Heart right ventricle (tissue), 16 donors: ENCODE measurements at regions not wholly inside any gene's neighbourhood (a gene's known extent, or its start where the extent isn't known, plus 50 kb on each side); places are given as distances from the start of the nearest gene placed in this dataset.

Experiments
- ATAC-seq, 8 donors: fragments of 200-7000 bp; cut with Tn5 transposase; one replicate each; pipeline ENCODE4 v1.9.1; 2020; ENCODE audit warnings: mild to moderate bottlenecking in 8 of 8, moderate library complexity in 8 of 8, moderate number of reproducible peaks in 1 of 8
- DNase-seq, 2 donors: peaks; one replicate each; pipeline ENCODE4 v3.0.0-alpha.2; 2020
- H3K27ac ChIP-seq, 10 donors: fragments of 200-600 bp; sonication (generic) in 2 of 10; one replicate each; pipeline versions ENCODE4 v1.5.0 to v1.8.0; 2020 to 2022; ENCODE audit warnings: mild to moderate bottlenecking in 3 of 10
- H3K27me3 ChIP-seq, 7 donors: fragments of 200-600 bp; one replicate each; pipeline ENCODE4 v1.8.0; 2021 to 2022; ENCODE audit warnings: mild to moderate bottlenecking in 2 of 7
- H3K36me3 ChIP-seq, 9 donors: fragments of 200-600 bp; sonication (generic) in 1 of 9; one replicate each; pipeline versions ENCODE4 v1.5.0 to v1.8.0; 2020 to 2022; ENCODE audit warnings: mild to moderate bottlenecking in 2 of 9
- H3K4me1 ChIP-seq, 9 donors: fragments of 200-600 bp; sonication (generic) in 1 of 9; one replicate each; pipeline versions ENCODE4 v1.5.0 to v1.8.0; 2020 to 2022; ENCODE audit warnings: mild to moderate bottlenecking in 4 of 9
- H3K4me3 ChIP-seq, 10 donors: fragments of 200-600 bp; sonication (generic) in 2 of 10; one replicate each; pipeline versions ENCODE4 v1.5.0 to v1.8.0; 2020 to 2022; ENCODE audit warnings: mild to moderate bottlenecking in 7 of 10, moderate library complexity in 2 of 10
- H3K9me3 ChIP-seq, 11 donors: fragments of 200-600 bp in 10 of 11; sonication (generic) in 2 of 11; one replicate each; pipeline versions ENCODE4 v1.5.0 to v1.8.0; 2013 to 2022; ENCODE audit warnings: mild to moderate bottlenecking in 2 of 11, control low read depth in 1 of 11, moderate library complexity in 1 of 11
- WGBS, 2 donors: extraction: QIAGEN DNeasy Blood & Tissue Kit; methylation state at CpG; one replicate each; pipeline ENCODE4 v1.1.7; 2013; ENCODE audit warnings: inconsistent platforms in 1 of 2; 5-methylcytosine and 5-hydroxymethylcytosine counted together
- intact Hi-C, 10 donors: fragments of 100-400 bp; cut with DNase I; formaldehyde crosslinking; loops; one replicate each; pipeline versions ENCODE4 v1.11.1 to v1.14.2; 2022
- TF ChIP-seq, protein P1 (sequence below), 9 donors: fragments of 200-600 bp; sonication (generic) in 2 of 9; IDR thresholded peaks; one replicate each; pipeline versions ENCODE4 v1.5.0 to v1.8.0; 2021 to 2022; ENCODE audit warnings: antibody characterized with exemption in 9 of 9, mild to moderate bottlenecking in 5 of 9, moderate library complexity in 1 of 9
- donor health status: Arrhythmogenic right ventricular cardiomyopathy.
- donor health status: ischemic (EF 13 %, LVEDD 7.1; RV severe dilation, severe dysfunction).
- donor health status: healthy with polysubstance abuse.
- donor health status: DM: no; HTN: yes; CAD: no.
- donor health status: DM: no; HTN: no; CAD: no.
- donor health status: ischemic (EF 25% LVEDD 6.9; RV normal size, moderate dysfunction).
- donor health status: ischemic (EF 25% LVEDD 5.7; RV mildly dilated, moderate dysfunction).
- donor health status: healthy.
- donor health status: DM: yes; HTN: yes; CAD: no.
- donor health status: Ischemic cardiomyopathy.
- donor health status: ischemic (EF 35%, LVEDD 5.7; RV mildly dilated, moderate dysfunction).
- donor health status: nonischemic (EF 11% LVEDD 7.7; RV severe dilation, severe dysfunction).
- donor health status: DM: yes; HTN: yes; CAD: no.
- donor health status: PGD.
- donor health status: ischemic (EF 29% LVEDD 5.4; RV normal size, mild dysfunction).
- donor health status: nonischemic (EF 23%, LVEDD 6.1; RV moderate dilation, normal function).

DNA sequence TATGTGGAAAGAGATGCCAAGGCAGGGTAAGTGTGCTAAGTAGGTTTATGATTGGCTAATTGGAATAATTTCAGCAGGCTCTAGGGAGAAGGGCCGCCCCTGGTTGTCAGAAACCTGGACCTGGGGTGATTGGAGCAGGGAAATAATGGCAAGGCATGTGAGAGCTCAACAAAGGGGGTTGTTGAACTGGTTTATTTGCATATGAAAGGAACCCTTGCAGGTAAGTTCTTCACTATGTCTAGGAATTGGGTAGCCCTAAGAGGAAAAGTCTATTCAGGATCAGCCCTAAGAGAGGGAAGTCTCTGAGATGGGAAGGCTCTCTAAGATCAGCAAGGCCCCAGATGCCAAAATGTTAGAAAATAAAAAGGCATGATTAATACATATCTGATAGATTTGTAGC lies 139.9 kb upstream of the PRNP start:
- H3K9me3 ChIP-seq = peaks cover 0 to 11% (median 0%) of the 10 kb centered on the region in 11 donors
- H3K27ac ChIP-seq = no peak overlapping the region
- H3K27me3 ChIP-seq = peaks cover 0 to 14% (median 4%) of the 10 kb centered on the region in 7 donors
- intact Hi-C loops = no loop called here
- 57 to 69% methylated on average over 1 of the region's 1 CpG for WGBS, 2 donors
- H3K4me3 ChIP-seq = no peak overlapping the region
- ATAC-seq = no peak
- H3K4me1 ChIP-seq = no peaks in the 10 kb centered on the region
- H3K36me3 ChIP-seq = no peaks in the 10 kb centered on the region
- DNase-seq = no peak
- TF ChIP-seq, protein P1, sequence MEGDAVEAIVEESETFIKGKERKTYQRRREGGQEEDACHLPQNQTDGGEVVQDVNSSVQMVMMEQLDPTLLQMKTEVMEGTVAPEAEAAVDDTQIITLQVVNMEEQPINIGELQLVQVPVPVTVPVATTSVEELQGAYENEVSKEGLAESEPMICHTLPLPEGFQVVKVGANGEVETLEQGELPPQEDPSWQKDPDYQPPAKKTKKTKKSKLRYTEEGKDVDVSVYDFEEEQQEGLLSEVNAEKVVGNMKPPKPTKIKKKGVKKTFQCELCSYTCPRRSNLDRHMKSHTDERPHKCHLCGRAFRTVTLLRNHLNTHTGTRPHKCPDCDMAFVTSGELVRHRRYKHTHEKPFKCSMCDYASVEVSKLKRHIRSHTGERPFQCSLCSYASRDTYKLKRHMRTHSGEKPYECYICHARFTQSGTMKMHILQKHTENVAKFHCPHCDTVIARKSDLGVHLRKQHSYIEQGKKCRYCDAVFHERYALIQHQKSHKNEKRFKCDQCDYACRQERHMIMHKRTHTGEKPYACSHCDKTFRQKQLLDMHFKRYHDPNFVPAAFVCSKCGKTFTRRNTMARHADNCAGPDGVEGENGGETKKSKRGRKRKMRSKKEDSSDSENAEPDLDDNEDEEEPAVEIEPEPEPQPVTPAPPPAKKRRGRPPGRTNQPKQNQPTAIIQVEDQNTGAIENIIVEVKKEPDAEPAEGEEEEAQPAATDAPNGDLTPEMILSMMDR (IDR thresholded peaks at IDR 0.05) = no peak

DNA sequence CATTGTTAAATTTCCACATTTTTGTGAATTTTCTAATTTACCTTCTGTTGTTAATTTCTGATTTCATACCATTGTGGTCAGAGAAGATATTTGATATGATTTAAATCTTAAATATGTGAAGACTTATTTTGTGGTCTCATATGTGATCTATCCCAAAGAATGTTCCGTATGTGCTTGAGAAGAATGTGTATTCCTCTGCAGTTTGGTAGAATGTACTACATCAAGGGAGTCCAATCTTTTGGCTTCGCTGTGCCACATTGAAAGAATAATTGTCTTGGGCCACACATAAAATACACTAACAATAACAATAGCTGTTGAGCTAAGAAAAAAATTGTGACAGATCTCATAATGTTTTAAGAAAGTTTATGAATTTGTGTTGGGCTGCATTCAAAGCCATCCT lies 140.7 kb upstream of the PRNP start:
- WGBS, 2 donors = 93 to 100% methylated on average over 2 of the region's 2 CpGs
- Histone ChIP-seq H3K27me3 (peaks cover 0 to 13% (median 1%) of the 10 kb centered on the region in 7 donors), H3K27ac (no peak overlapping the region), H3K36me3 (no peaks in the 10 kb centered on the region), H3K4me1 (no peaks in the 10 kb centered on the region), H3K4me3 (no peak overlapping the region), H3K9me3 (peaks cover 0 to 11% (median 0%) of the 10 kb centered on the region in 11 donors)
- intact Hi-C loops = no loop called here
- TF ChIP-seq, protein P1 (IDR thresholded peaks at IDR 0.05) = no peak
- ATAC-seq (no peak), DNase-seq (no peak)

DNA sequence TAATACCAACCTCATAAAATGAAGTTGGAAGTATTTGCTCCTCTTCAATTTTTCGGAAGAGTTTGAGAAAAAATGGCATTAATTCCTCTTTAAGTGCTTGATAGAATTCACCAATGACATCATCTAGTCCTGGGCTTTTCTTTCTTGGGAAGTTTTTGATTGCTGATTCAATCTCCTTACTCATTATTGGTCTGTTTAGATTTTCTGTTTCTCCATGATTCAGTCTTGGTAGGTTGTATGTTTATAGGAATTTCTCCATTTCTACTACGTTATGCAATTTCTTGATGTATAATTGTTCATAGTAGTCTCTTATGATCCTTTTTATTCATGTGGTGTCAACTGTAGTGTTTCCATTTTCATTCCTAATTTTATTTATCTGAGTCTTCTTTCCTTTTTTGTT lies 141.5 kb upstream of the PRNP start:
- no peak for DNase-seq
- Histone ChIP-seq H3K27ac (no peak overlapping the region), H3K4me3 (no peak overlapping the region), H3K4me1 (no peaks in the 10 kb centered on the region), H3K36me3 (no peaks in the 10 kb centered on the region), H3K9me3 (peaks cover 0 to 11% (median 0%) of the 10 kb centered on the region in 11 donors), H3K27me3 (peaks cover 0 to 13% (median 0%) of the 10 kb centered on the region in 7 donors)
- intact Hi-C loops = no loop called here
- TF ChIP-seq, protein P1 (IDR thresholded peaks at IDR 0.05) = no peak
- no peak for ATAC-seq
- 74 to 87% methylated on average over 2 of the region's 2 CpGs for WGBS, 2 donors

DNA sequence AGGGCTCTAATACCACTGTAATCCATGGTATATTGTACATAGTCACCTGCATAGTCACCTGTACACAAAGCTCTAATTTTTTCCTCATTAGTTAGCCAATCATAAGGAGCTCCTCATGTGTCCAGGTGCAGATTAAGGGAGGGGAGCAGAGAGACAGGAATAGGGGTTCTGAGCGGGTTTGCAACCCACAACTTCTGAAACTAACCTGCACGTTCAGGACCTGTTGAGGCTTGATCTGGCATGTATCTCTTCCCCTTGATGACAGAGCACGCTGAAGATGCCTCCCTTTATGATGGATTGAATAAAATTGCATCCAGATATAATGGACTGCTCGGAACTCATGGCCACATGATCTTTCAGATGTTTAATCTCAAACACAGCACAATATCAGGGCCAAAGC lies 144.0 kb upstream of the PRNP start:
- Histone ChIP-seq H3K9me3 (peaks cover 0 to 1% (median 0%) of the 10 kb centered on the region in 11 donors), H3K27me3 (peaks cover 0 to 13% (median 0%) of the 10 kb centered on the region in 7 donors), H3K4me3 (no peak overlapping the region), H3K36me3 (no peaks in the 10 kb centered on the region), H3K27ac (no peak overlapping the region), H3K4me1 (no peaks in the 10 kb centered on the region)
- DNase-seq (no peak), ATAC-seq (no peak)
- 75 to 79% methylated on average over 4 of the region's 4 CpGs for WGBS, 2 donors
- intact Hi-C loops = no loop called here
- TF ChIP-seq, protein P1 (IDR thresholded peaks at IDR 0.05) = no peak
